MM.1S (cell line): ENCODE measurements at regions not wholly inside any gene's neighbourhood (a gene's known extent, or its start where the extent isn't known, plus 50 kb on each side); places are given as distances from the start of the nearest gene placed in this dataset.

Experiments used
- DNase-seq: peaks from one replicate; pipeline ENCODE4 v3.0.0-alpha.2; 2015
- H2AFZ ChIP-seq: fragments of 300-600 bp; sonication (generic); 2 replicates; pipeline ENCODE4 v1.6.0; 2016; ENCODE audit warnings: antibody characterized with exemption, low read length
- H3F3A ChIP-seq: fragments of 300-600 bp; sonication (generic); 2 replicates; pipeline ENCODE4 v1.6.1; 2016; ENCODE audit warnings: mild to moderate bottlenecking, antibody characterized with exemption, low read length, moderate library complexity, mixed read lengths; ENCODE audit not compliant: insufficient read depth
- H3K27ac ChIP-seq: fragments of 300-600 bp; sonication (generic); 2 replicates; pipeline ENCODE4 v1.5.1; 2016; ENCODE audit warnings: mild to moderate bottlenecking, low read length
- H3K27me3 ChIP-seq: fragments of 300-600 bp; sonication (generic); replicated peaks from 2 replicates; pipeline ENCODE4 v1.6.0; 2016; ENCODE audit warnings: low read length; ENCODE audit not compliant: insufficient read depth
- H3K36me3 ChIP-seq: fragments of 300-600 bp; sonication (generic); replicated peaks from 2 replicates; pipeline ENCODE4 v1.6.1; 2016; ENCODE audit warnings: mild to moderate bottlenecking, low read length, mixed read lengths; ENCODE audit not compliant: insufficient read depth
- H3K4me1 ChIP-seq: fragments of 300-600 bp; sonication (generic); 2 replicates; pipeline ENCODE4 v1.6.1; 2016; ENCODE audit warnings: low read length, mixed read lengths
- H3K4me2 ChIP-seq: fragments of 300-600 bp; sonication (generic); 2 replicates; pipeline ENCODE4 v1.6.0; 2016; ENCODE audit warnings: low read depth, low read length
- H3K4me3 ChIP-seq: fragments of 300-600 bp; sonication (generic); 2 replicates; pipeline ENCODE4 v1.5.1; 2016; ENCODE audit warnings: low read length, mixed read lengths
- H3K79me2 ChIP-seq: fragments of 300-600 bp; sonication (generic); 2 replicates; pipeline ENCODE4 v1.6.1; 2016; ENCODE audit warnings: mixed run types, low read length, mixed read lengths
- H3K9ac ChIP-seq: fragments of 300-600 bp; sonication (generic); 2 replicates; pipeline ENCODE4 v1.6.1; 2016; ENCODE audit warnings: low read length, mixed read lengths
- H3K9me2 ChIP-seq: fragments of 300-600 bp; sonication (generic); replicated peaks from 2 replicates; pipeline ENCODE4 v1.6.1; 2016; ENCODE audit warnings: mild to moderate bottlenecking, low read length, mixed read lengths; ENCODE audit not compliant: insufficient read depth
- H3K9me3 ChIP-seq: fragments of 300-600 bp; sonication (generic); replicated peaks from 2 replicates; pipeline ENCODE4 v1.6.1; 2016; ENCODE audit warnings: mild to moderate bottlenecking, low read length, mixed read lengths; ENCODE audit not compliant: insufficient read depth
- H4K20me1 ChIP-seq: fragments of 300-600 bp; sonication (generic); 2 replicates; pipeline ENCODE4 v1.6.1; 2016; ENCODE audit warnings: mild to moderate bottlenecking, low read length, moderate library complexity, mixed read lengths; ENCODE audit not compliant: insufficient read depth
- EZH2 ChIP-seq: fragments of 300-600 bp; sonication (generic); optimal IDR thresholded peaks from 2 replicates; pipeline ENCODE3; 2017; ENCODE audit warnings: low read depth, mild to moderate bottlenecking, antibody characterized with exemption, low read length, mixed read lengths
- EZH2phosphoT487 ChIP-seq: fragments of 300-600 bp; sonication (generic); IDR thresholded peaks from 2 replicates; pipeline ENCODE4 v1.6.1; 2018; ENCODE audit warnings: antibody characterized with exemption, low read length
- TF ChIP-seq, protein P1 (sequence below): fragments of 300-600 bp; sonication (generic); IDR thresholded peaks from 2 replicates; pipeline ENCODE4 v1.5.1; 2016; ENCODE audit warnings: antibody characterized with exemption, low read length, mixed read lengths

DNA sequence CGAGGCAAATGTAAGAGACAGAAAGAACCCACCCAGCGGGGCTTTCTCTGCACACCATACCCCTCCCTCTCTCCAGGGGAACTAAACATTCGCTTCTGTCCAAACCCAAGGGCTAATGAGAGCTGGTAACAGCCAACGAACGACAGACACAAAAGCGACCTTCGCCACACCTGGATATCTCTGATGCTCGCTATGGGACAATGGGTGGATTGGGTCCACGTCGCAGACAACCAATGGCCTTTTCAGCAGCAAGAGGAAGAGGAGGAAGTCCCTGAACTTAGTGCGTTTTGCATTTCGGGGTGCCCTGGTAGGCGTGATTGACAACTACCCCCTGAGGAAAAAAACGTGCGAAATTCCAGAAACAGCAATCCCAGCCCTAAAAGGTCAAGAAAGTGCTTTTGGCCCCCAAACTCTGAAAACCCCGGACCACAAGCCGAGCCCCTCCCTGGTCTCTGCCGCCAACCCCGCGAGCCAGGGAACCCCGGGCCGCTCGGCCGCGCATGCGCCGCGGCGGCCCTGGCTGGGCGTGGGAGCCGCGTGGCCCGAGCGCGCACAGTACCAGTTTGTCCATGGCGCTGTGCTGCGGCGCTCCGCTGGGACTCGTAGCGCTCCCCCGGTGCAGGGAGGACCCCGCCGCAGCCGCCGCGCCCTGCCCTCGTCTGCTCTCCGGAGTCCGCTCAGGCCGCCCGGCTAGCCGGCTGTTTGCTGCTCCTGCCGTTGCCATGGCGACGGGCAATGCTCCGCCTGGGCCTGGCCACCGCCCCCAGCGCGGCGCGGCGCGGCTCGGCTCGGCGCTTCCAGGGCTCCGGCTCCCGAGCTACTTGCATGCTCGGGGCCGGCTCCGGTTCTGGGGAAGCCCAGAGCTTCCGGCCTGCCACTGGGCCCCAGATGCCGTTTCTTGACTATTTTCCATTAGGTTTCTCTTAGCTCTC, 66.9 kb upstream of the DNAH5 start:
- H3K27ac ChIP-seq, result peak overlapping the region; percentile 65; the same call in 1 of the 2 replicates

GRCh38 chr5:14009575-14009974, 65.1 kb upstream of the DNAH5 start:
- DNase-seq, result no peak
- H3K4me1 ChIP-seq, result no peaks in the 10 kb centered on the region
- no peaks in the 10 kb centered on the region for H3K9me3 ChIP-seq
- H2AFZ ChIP-seq, result no peak overlapping the region
- no peaks in the 10 kb centered on the region for H3K9me2 ChIP-seq
- no peak overlapping the region for H3K27ac ChIP-seq
- no peaks in the 10 kb centered on the region for H3K79me2 ChIP-seq
- no peaks in the 10 kb centered on the region for H3K36me3 ChIP-seq
- no peak overlapping the region for H3K9ac ChIP-seq
- no peak overlapping the region for H3K4me2 ChIP-seq
- TF ChIP-seq EZH2phosphoT487 (no peak), EZH2 (no peak)
- TF ChIP-seq, protein P1, sequence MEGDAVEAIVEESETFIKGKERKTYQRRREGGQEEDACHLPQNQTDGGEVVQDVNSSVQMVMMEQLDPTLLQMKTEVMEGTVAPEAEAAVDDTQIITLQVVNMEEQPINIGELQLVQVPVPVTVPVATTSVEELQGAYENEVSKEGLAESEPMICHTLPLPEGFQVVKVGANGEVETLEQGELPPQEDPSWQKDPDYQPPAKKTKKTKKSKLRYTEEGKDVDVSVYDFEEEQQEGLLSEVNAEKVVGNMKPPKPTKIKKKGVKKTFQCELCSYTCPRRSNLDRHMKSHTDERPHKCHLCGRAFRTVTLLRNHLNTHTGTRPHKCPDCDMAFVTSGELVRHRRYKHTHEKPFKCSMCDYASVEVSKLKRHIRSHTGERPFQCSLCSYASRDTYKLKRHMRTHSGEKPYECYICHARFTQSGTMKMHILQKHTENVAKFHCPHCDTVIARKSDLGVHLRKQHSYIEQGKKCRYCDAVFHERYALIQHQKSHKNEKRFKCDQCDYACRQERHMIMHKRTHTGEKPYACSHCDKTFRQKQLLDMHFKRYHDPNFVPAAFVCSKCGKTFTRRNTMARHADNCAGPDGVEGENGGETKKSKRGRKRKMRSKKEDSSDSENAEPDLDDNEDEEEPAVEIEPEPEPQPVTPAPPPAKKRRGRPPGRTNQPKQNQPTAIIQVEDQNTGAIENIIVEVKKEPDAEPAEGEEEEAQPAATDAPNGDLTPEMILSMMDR, result no peak
- H3F3A ChIP-seq, result no peaks in the 10 kb centered on the region
- H3K4me3 ChIP-seq, result no peak overlapping the region
- H4K20me1 ChIP-seq, result no peaks in the 10 kb centered on the region
- no peaks in the 10 kb centered on the region for H3K27me3 ChIP-seq

More for the DNA sequence above, 66.9 kb upstream of the DNAH5 start:
- Histone ChIP-seq H3K9me3 (no peaks in the 10 kb centered on the region), H3K4me1 (no peaks in the 10 kb centered on the region), H3K9ac (peak overlapping the region; percentile 54), H4K20me1 (no peaks in the 10 kb centered on the region), H3F3A (no peaks in the 10 kb centered on the region), H3K27me3 (no peaks in the 10 kb centered on the region), H3K4me2 (peak overlapping the region; percentile 79), H3K79me2 (no peaks in the 10 kb centered on the region), H3K4me3 (peak overlapping the region; percentile 74), H2AFZ (peak overlapping the region; percentile 78), H3K9me2 (no peaks in the 10 kb centered on the region), H3K36me3 (no peaks in the 10 kb centered on the region)
- TF ChIP-seq EZH2 (no peak), EZH2phosphoT487 (no peak)
- TF ChIP-seq, protein P1, result no peak
- DNase-seq, result peak; percentile 90

- Histone ChIP-seq H3K9me3 (no peaks in the 10 kb centered on the region), H3K4me1 (no peaks in the 10 kb centered on the region), H3K79me2 (no peaks in the 10 kb centered on the region), H3K4me3 (no peak overlapping the region), H4K20me1 (no peaks in the 10 kb centered on the region), H3K9ac (no peak overlapping the region), H3K27me3 (no peaks in the 10 kb centered on the region), H3K27ac (no peak overlapping the region), H3K36me3 (no peaks in the 10 kb centered on the region), H2AFZ (no peak overlapping the region), H3K4me2 (no peak overlapping the region), H3K9me2 (no peaks in the 10 kb centered on the region), H3F3A (no peaks in the 10 kb centered on the region)
- DNase-seq, result no peak
- TF ChIP-seq, protein P1, result no peak
- no peak for TF ChIP-seq EZH2phosphoT487
- TF ChIP-seq EZH2, result no peak
These were observed 64.4 kb upstream of the DNAH5 start for GRCh38 chr5:14008819-14009311.
